ENCODE measurements at regions not wholly inside any gene's neighbourhood (a gene's known extent, or its start where the extent isn't known, plus 50 kb on each side); places are given as distances from the start of the nearest gene placed in this dataset.

DNA sequence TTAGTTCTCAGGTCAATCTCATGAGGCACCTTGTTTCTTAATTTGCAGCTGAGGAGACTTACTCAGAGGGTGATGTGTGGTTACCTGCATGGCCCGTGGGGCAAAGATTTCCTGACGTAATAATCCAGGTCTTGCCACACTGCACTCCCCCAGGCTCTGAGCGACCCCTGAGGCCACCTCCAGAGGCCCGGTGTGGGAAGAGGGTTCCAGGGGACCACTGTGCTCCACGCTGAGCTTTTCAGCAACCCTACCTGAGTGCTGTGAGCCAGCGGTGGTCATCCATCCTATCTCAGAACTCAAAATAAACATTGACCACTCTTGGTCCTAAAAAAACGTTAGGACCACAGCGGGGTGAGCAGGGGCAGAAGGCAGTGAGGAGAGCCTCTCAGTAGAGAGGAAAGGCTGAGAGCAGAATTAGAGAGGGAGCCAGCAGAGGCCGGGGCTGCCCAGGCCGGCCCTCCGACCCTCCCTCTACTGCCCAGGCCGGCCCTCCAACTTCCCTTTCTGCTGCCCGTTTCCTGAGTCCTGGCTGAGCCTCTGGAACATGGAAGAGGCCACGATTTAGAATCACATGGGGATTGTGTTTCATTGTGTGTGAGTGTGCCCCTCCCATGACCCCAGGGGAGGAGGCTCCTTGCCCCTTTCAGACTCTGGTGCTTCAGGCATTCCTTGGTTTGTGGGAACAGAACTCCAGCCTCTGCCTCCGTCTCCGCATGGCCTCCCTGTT lies 188.2 kb upstream of the DIO3 start:
- POLR2A ChIA-PET = no interaction called here
- no peaks in the 10 kb centered on the region for H3K36me3 ChIP-seq (ENCODE audit: control insufficient read depth in 2 of 2, extremely low read depth in 1 of 2, insufficient read depth in 2 of 2, low read length in 2 of 2)
- FAIRE-seq = no peak
- no peaks in the 10 kb centered on the region for H4K20me1 ChIP-seq (replicated peaks; ENCODE audit: control insufficient read depth, extremely low read depth, insufficient read depth, low read length)
- H3K79me2 ChIP-seq (ENCODE audit: control insufficient read depth, insufficient read depth, low read length) = no peaks in the 10 kb centered on the region
- intact Hi-C loops (cut with micrococcal nuclease) (no loop called here), dilution Hi-C loops (cut with MboI; ENCODE audit: extremely low pct_ligation_motif_present, low sequenced_read_pairs) (no loop called here)
- CTCF ChIA-PET = no interaction called here
- no peaks in the 10 kb centered on the region for H3K9me1 ChIP-seq (replicated peaks; ENCODE audit: control insufficient read depth, extremely low read depth, insufficient read depth, low read length)
- H3K9ac ChIP-seq (replicated peaks; ENCODE audit: extremely low read depth, insufficient read depth, low read length) = no peak overlapping the region
- no peak for TF ChIP-seq POLR2AphosphoS5 (IDR thresholded peaks at IDR 0.05; ENCODE audit: insufficient read depth, low read depth, low read length)
- H2AFZ ChIP-seq (ENCODE audit: low read depth, low read length) = no peak overlapping the region
- no peaks in the 10 kb centered on the region for H3K9me3 ChIP-seq (replicated peaks; ENCODE audit: control insufficient read depth, insufficient read depth, low read length)
- BruUV-seq (replicated peaks) = no TSS peak
- no peaks in the 10 kb centered on the region for H3K27me3 ChIP-seq (ENCODE audit: control insufficient read depth in 2 of 2, insufficient read depth in 2 of 2, low read length in 2 of 2)
- no peak for DNase-seq (ENCODE audit: low read depth, low spot score)
- H3K4me3 ChIP-seq (replicated peaks in 1 of 3; ENCODE audit: insufficient read depth in 1 of 3, low read depth in 1 of 3, low read length in 3 of 3) = no peak overlapping the region
- no peak overlapping the region for H3K4me2 ChIP-seq (ENCODE audit: insufficient read depth, low read length)
- H3K4me1 ChIP-seq (ENCODE audit: control insufficient read depth, extremely low read depth, insufficient read depth, low read length) = no peaks in the 10 kb centered on the region
- no peak overlapping the region for H3K27ac ChIP-seq (ENCODE audit: insufficient read depth, low read depth, low read length)

DNA sequence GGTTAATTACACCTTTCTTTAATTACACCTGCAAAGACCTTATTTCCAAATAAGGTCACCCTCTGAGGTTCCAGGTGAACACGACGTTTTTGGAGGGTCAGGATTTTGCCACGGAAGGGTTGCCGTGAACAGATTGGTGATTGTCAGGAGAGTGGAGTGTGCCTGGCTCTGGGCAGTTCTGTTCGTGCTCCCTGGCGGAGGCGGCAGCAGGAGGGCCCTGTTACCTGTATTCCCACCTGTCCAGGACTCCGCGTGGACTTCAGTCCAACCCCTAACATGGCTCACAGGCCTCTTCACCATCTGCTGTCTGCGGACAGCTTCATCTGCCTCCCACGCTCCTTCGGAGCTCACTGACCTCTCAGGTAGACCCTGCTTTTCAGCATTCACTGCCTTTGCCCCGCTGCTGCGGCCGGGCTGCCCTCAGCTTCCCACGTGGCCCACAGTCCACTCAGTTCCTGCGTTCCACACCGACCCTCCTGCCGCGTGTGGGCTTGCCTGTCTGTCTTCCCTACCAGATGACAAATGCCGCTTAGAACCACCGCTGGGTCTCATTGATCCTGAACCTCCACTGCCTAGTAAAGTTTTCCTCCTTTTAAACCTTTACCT lies 187.5 kb upstream of the DIO3 start:
- intact Hi-C loops (cut with micrococcal nuclease) = no loop called here
- CTCF ChIA-PET = no interaction called here
- H3K4me2 ChIP-seq (ENCODE audit: insufficient read depth, low read length) = no peak overlapping the region
- DNase-seq (ENCODE audit: low read depth, low spot score) = no peak
- H3K27me3 ChIP-seq (ENCODE audit: control insufficient read depth in 2 of 2, insufficient read depth in 2 of 2, low read length in 2 of 2) = no peaks in the 10 kb centered on the region
- TF ChIP-seq POLR2AphosphoS5 (IDR thresholded peaks at IDR 0.05; ENCODE audit: insufficient read depth, low read depth, low read length) (no peak), POLR2A (IDR thresholded peaks at IDR 0.05; ENCODE audit: low read depth, low read length) (no peak), MYC (IDR thresholded peaks at IDR 0.05; ENCODE audit: low read depth, low read length) (no peak), FOS (IDR thresholded peaks at IDR 0.05; ENCODE audit: borderline replicate concordance, insufficient read depth, low read length) (no peak), JUN (IDR thresholded peaks at IDR 0.05; ENCODE audit: borderline replicate concordance, insufficient read depth, insufficient read length, low read depth) (no peak), GATA2 (IDR thresholded peaks at IDR 0.05; ENCODE audit: insufficient read depth, insufficient read length, low read depth, low read length) (no peak), EZH2 (IDR thresholded peaks at IDR 0.05; ENCODE audit: borderline replicate concordance, low read depth, low read length, severe bottlenecking) (no peak)
- TF ChIP-seq, protein P1, sequence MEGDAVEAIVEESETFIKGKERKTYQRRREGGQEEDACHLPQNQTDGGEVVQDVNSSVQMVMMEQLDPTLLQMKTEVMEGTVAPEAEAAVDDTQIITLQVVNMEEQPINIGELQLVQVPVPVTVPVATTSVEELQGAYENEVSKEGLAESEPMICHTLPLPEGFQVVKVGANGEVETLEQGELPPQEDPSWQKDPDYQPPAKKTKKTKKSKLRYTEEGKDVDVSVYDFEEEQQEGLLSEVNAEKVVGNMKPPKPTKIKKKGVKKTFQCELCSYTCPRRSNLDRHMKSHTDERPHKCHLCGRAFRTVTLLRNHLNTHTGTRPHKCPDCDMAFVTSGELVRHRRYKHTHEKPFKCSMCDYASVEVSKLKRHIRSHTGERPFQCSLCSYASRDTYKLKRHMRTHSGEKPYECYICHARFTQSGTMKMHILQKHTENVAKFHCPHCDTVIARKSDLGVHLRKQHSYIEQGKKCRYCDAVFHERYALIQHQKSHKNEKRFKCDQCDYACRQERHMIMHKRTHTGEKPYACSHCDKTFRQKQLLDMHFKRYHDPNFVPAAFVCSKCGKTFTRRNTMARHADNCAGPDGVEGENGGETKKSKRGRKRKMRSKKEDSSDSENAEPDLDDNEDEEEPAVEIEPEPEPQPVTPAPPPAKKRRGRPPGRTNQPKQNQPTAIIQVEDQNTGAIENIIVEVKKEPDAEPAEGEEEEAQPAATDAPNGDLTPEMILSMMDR (IDR thresholded peaks at IDR 0.05; ENCODE audit: extremely low read depth in 1 of 2, insufficient read depth in 1 of 2, low read depth in 1 of 2, low read length in 2 of 2) = no peak
- TF ChIP-seq, protein P2, sequence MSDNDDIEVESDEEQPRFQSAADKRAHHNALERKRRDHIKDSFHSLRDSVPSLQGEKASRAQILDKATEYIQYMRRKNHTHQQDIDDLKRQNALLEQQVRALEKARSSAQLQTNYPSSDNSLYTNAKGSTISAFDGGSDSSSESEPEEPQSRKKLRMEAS (IDR thresholded peaks at IDR 0.05; ENCODE audit: insufficient read depth, insufficient read length) = no peak
- H3K79me2 ChIP-seq (ENCODE audit: control insufficient read depth, insufficient read depth, low read length) = no peaks in the 10 kb centered on the region
- H3K4me3 ChIP-seq (replicated peaks in 1 of 3; ENCODE audit: insufficient read depth in 1 of 3, low read depth in 1 of 3, low read length in 3 of 3) = no peak overlapping the region
- dilution Hi-C loops (cut with MboI; ENCODE audit: extremely low pct_ligation_motif_present, low sequenced_read_pairs) = no loop called here
- H3K36me3 ChIP-seq (ENCODE audit: control insufficient read depth in 2 of 2, extremely low read depth in 1 of 2, insufficient read depth in 2 of 2, low read length in 2 of 2) = no peaks in the 10 kb centered on the region
- no peaks in the 10 kb centered on the region for H3K9me3 ChIP-seq (replicated peaks; ENCODE audit: control insufficient read depth, insufficient read depth, low read length)
- H3K4me1 ChIP-seq (ENCODE audit: control insufficient read depth, extremely low read depth, insufficient read depth, low read length) = no peaks in the 10 kb centered on the region
- H3K27ac ChIP-seq (ENCODE audit: insufficient read depth, low read depth, low read length) = no peak overlapping the region
- no TSS peak for BruUV-seq (replicated peaks)
- H3K9ac ChIP-seq (replicated peaks; ENCODE audit: extremely low read depth, insufficient read depth, low read length) = no peak overlapping the region
- no peak for FAIRE-seq
- no peak overlapping the region for H2AFZ ChIP-seq (ENCODE audit: low read depth, low read length)
- POLR2A ChIA-PET = no interaction called here
- H4K20me1 ChIP-seq (replicated peaks; ENCODE audit: control insufficient read depth, extremely low read depth, insufficient read depth, low read length) = no peaks in the 10 kb centered on the region
- no peaks in the 10 kb centered on the region for H3K9me1 ChIP-seq (replicated peaks; ENCODE audit: control insufficient read depth, extremely low read depth, insufficient read depth, low read length)

All from endothelial cell of umbilical vein (primary cell).